ENCODE measurements at regions not wholly inside any gene's neighbourhood (a gene's known extent, or its start where the extent isn't known, plus 50 kb on each side); places are given as distances from the start of the nearest gene placed in this dataset.

GRCh38 chr15:46918462-46919140 lies 798.7 kb upstream of the SEMA6D start:
- TF ChIP-seq CTCF (IDR thresholded peaks at IDR 0.05) (no peak), EZH2 (IDR thresholded peaks at IDR 0.05; ENCODE audit: borderline replicate concordance, insufficient read depth, low read depth, low read length, poor library complexity, severe bottlenecking) (no peak)

All from B cell (primary cell).